OCI-LY1 (cell line): ENCODE measurements at regions not wholly inside any gene's neighbourhood (a gene's known extent, or its start where the extent isn't known, plus 50 kb on each side); places are given as distances from the start of the nearest gene placed in this dataset.

ENCODE experiments used
- H2AFZ ChIP-seq: fragments of 200-600 bp; sonication (generic), shearing (Covaris generic); 2 replicates; pipeline ENCODE4 v1.6.0; 2014; ENCODE audit warnings: antibody characterized with exemption, mild to moderate bottlenecking, low read length
- H3F3A ChIP-seq: fragments of 200-600 bp; sonication (generic), shearing (Covaris generic); 2 replicates; pipeline ENCODE4 v1.6.0; 2014; ENCODE audit warnings: mild to moderate bottlenecking, antibody characterized with exemption, low read length, moderate library complexity; ENCODE audit not compliant: insufficient read depth
- H3K27ac ChIP-seq: fragments of 200-600 bp; sonication (generic); 2 replicates; pipeline ENCODE4 v1.5.1; 2014; ENCODE audit warnings: low read length, mixed run types, mild to moderate bottlenecking, low read depth; ENCODE audit not compliant: poor library complexity, severe bottlenecking
- H3K27me3 ChIP-seq: fragments of 200-600 bp; sonication (generic); 2 replicates; pipeline ENCODE4 v1.6.0; 2014; ENCODE audit warnings: antibody characterized with exemption, mild to moderate bottlenecking, low read length, moderate library complexity; ENCODE audit not compliant: insufficient read depth
- H3K36me3 ChIP-seq: fragments of 200-600 bp; sonication (generic); 2 replicates; pipeline ENCODE4 v1.6.1; 2014; ENCODE audit warnings: mild to moderate bottlenecking, antibody characterized with exemption, low read length, moderate library complexity, mixed read lengths; ENCODE audit not compliant: insufficient read depth
- H3K4me1 ChIP-seq: fragments of 200-600 bp; sonication (generic); 2 replicates; pipeline ENCODE4 v1.5.1; 2014; ENCODE audit warnings: mild to moderate bottlenecking, low read length, moderate library complexity; ENCODE audit not compliant: insufficient read depth, severe bottlenecking
- H3K4me2 ChIP-seq: fragments of 200-600 bp; sonication (generic), shearing (Covaris generic); 2 replicates; pipeline ENCODE4 v1.6.1; 2014; ENCODE audit warnings: low read length
- H3K4me3 ChIP-seq: fragments of 200-600 bp; sonication (generic); 2 replicates; pipeline ENCODE4 v1.5.1; 2014; ENCODE audit warnings: low read length, low read depth, mild to moderate bottlenecking, mixed read lengths; ENCODE audit not compliant: poor library complexity, severe bottlenecking
- H3K79me2 ChIP-seq: fragments of 200-600 bp; shearing (Covaris generic); 2 replicates; pipeline ENCODE4 v1.6.1; 2016; ENCODE audit warnings: mixed run types, low read length, mixed read lengths; ENCODE audit not compliant: insufficient read depth
- H3K9ac ChIP-seq: fragments of 200-600 bp; sonication (generic), shearing (Covaris generic); 2 replicates; pipeline ENCODE4 v1.6.1; 2014; ENCODE audit warnings: mild to moderate bottlenecking, low read length, mixed read lengths
- H3K9me2 ChIP-seq: fragments of 200-600 bp; sonication (generic), shearing (Covaris generic); 2 replicates; pipeline ENCODE4 v1.6.1; 2014; ENCODE audit warnings: low read depth, mild to moderate bottlenecking, low read length, mixed read lengths
- H3K9me3 ChIP-seq: fragments of 200-600 bp; shearing (Covaris generic); 2 replicates; pipeline ENCODE4 v1.6.1; 2014; ENCODE audit warnings: low read length, mixed read lengths
- H4K20me1 ChIP-seq: fragments of 200-600 bp; sonication (generic), shearing (Covaris generic); 2 replicates; pipeline ENCODE4 v1.6.0; 2016; ENCODE audit warnings: mild to moderate bottlenecking, low read length; ENCODE audit not compliant: insufficient read depth
- CTCF ChIP-seq: fragments of 200-600 bp; sonication (generic), shearing (Covaris generic); IDR thresholded peaks from 2 replicates; pipeline ENCODE4 v1.5.1; 2017; ENCODE audit warnings: mild to moderate bottlenecking, antibody characterized with exemption, low read length, moderate library complexity, mixed read lengths
- EZH2 ChIP-seq: fragments of 200-600 bp; sonication (generic), shearing (Covaris generic); IDR thresholded peaks from 2 replicates; pipeline ENCODE4 v1.8.0; 2017; ENCODE audit warnings: borderline replicate concordance, mixed run types, mild to moderate bottlenecking, antibody characterized with exemption, low read length, moderate library complexity, mixed read lengths

DNA sequence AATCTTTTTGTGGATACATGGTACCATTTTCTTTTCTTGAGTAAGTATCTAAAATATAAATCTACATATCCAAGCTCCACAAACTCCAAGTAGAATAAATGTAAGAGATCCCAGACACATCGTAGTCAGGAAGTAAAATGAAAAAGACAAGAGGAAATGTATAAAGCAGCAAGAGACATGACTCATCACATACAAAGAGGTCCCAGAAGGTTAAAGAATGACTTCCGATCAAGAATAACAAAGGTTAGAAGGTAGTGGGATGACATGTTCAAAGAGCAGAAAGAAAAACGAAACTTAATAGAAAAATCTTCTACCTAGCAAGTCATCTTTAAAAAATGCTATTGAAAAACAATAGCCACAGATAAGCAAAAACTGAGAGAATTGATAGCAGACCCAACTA lies 705.8 kb downstream of the NR2F2 start:
- Histone ChIP-seq H3K27ac (no peak overlapping the region), H3K36me3 (no peaks in the 10 kb centered on the region), H3F3A (no peaks in the 10 kb centered on the region), H3K4me2 (no peak overlapping the region), H3K9ac (no peak overlapping the region), H3K4me1 (no peaks in the 10 kb centered on the region), H3K9me3 (no peaks in the 10 kb centered on the region), H3K27me3 (no peaks in the 10 kb centered on the region), H3K79me2 (no peaks in the 10 kb centered on the region), H4K20me1 (no peaks in the 10 kb centered on the region), H2AFZ (no peak overlapping the region), H3K4me3 (no peak overlapping the region), H3K9me2 (no peaks in the 10 kb centered on the region)
- no peak for TF ChIP-seq CTCF
- TF ChIP-seq EZH2, result no peak

- Histone ChIP-seq H4K20me1 (no peaks in the 10 kb centered on the region), H3K4me2 (no peak overlapping the region), H2AFZ (no peak overlapping the region), H3K9ac (no peak overlapping the region), H3K27me3 (no peaks in the 10 kb centered on the region), H3F3A (no peaks in the 10 kb centered on the region), H3K4me3 (no peak overlapping the region), H3K9me2 (no peaks in the 10 kb centered on the region), H3K79me2 (no peaks in the 10 kb centered on the region), H3K36me3 (no peaks in the 10 kb centered on the region), H3K9me3 (no peaks in the 10 kb centered on the region), H3K27ac (no peak overlapping the region), H3K4me1 (no peaks in the 10 kb centered on the region)
- no peak for TF ChIP-seq EZH2
Measured at GRCh38 chr15:97037080-97037479, 706.6 kb downstream of the NR2F2 start.

- Histone ChIP-seq H3K4me3 (no peak overlapping the region), H3K4me2 (no peak overlapping the region), H2AFZ (no peak overlapping the region), H4K20me1 (no peaks in the 10 kb centered on the region), H3K27ac (no peak overlapping the region), H3K27me3 (no peaks in the 10 kb centered on the region), H3K36me3 (no peaks in the 10 kb centered on the region), H3K9ac (no peak overlapping the region), H3K4me1 (no peaks in the 10 kb centered on the region), H3K9me2 (no peaks in the 10 kb centered on the region), H3F3A (no peaks in the 10 kb centered on the region), H3K79me2 (no peaks in the 10 kb centered on the region), H3K9me3 (no peaks in the 10 kb centered on the region)
- no peak for TF ChIP-seq CTCF
- TF ChIP-seq EZH2, result no peak
Measured at GRCh38 chr15:97045666-97046421, 715.3 kb downstream of the NR2F2 start.

GRCh38 chr15:97052513-97052912 lies 722.0 kb downstream of the NR2F2 start:
- Histone ChIP-seq H3K4me2 (no peak overlapping the region), H3K9me2 (no peaks in the 10 kb centered on the region), H4K20me1 (no peaks in the 10 kb centered on the region), H3K4me1 (no peaks in the 10 kb centered on the region), H3K27me3 (no peaks in the 10 kb centered on the region), H3K9ac (no peak overlapping the region), H3K36me3 (no peaks in the 10 kb centered on the region), H3F3A (no peaks in the 10 kb centered on the region), H3K4me3 (no peak overlapping the region), H2AFZ (no peak overlapping the region), H3K9me3 (no peaks in the 10 kb centered on the region), H3K27ac (no peak overlapping the region), H3K79me2 (no peaks in the 10 kb centered on the region)
- no peak for TF ChIP-seq CTCF
